ENCODE measurements at regions not wholly inside any gene's neighbourhood (a gene's known extent, or its start where the extent isn't known, plus 50 kb on each side); places are given as distances from the start of the nearest gene placed in this dataset.
A peak's percentile ranks its signal among the peaks of the same experiment; 100 is the strongest.
"Not testable (repeated sequence)": the region's sequence is repeated elsewhere in the genome, so short reads cannot be mapped to it uniquely, and the experiment has no call there.

DNA sequence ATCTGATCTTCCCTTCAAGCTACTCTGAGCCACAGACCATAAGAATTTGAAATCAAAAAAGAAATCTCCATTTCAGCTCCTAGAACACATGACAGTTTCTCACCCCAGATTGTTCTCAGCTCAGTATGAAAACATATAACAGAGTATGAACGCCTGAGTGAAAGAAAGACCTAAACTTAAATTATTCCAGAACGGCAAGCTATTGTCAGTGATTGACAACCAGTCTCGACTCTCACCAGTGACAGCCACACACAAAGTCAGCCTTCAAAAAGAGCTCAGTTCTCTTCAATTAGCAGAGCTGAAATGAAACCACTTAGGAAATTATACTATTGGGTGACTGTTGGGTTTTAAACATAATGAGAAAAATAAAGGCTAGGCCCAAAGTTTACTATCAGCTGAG, 312.8 kb downstream of the OMA1 start:
- Histone ChIP-seq H3K4me1 (no peaks in the 10 kb centered on the region), H3K4me3 (no peak overlapping the region), H3K27ac (no peak overlapping the region), H3K9me3 (replicated peaks) (no peaks in the 10 kb centered on the region; the same call in 1 of the 2 replicates), H3K36me3 (no peaks in the 10 kb centered on the region), H3K27me3 (peaks cover 6% of the 10 kb centered on the region; the same call in 1 of the 2 replicates)
- DNase-seq: no peak

DNA sequence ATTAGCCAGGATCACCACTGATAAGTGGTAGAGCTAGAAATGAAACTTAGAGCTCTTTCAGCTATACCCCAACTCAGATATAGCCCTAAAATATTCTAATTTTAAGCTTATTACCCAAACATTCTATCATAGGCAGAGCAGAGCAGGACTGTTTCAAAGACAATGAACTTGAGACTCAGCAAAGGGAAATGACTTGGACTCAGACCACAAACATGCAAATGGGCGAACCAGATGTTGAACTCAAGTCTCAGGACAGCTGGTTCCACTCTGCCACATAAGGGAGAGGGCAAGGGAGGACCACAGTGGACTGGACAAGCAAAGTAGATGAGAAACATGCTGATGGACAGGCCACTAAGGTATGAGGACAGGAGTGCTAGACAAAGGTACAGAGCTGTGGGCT, 315.3 kb downstream of the OMA1 start:
- Histone ChIP-seq H3K9me3 (replicated peaks) (no peaks in the 10 kb centered on the region; the same call in 1 of the 2 replicates), H3K27me3 (peaks cover 3% of the 10 kb centered on the region), H3K4me3 (no peak overlapping the region), H3K36me3 (no peaks in the 10 kb centered on the region), H3K27ac (no peak overlapping the region), H3K4me1 (no peaks in the 10 kb centered on the region)
- DNase-seq: no peak

DNA sequence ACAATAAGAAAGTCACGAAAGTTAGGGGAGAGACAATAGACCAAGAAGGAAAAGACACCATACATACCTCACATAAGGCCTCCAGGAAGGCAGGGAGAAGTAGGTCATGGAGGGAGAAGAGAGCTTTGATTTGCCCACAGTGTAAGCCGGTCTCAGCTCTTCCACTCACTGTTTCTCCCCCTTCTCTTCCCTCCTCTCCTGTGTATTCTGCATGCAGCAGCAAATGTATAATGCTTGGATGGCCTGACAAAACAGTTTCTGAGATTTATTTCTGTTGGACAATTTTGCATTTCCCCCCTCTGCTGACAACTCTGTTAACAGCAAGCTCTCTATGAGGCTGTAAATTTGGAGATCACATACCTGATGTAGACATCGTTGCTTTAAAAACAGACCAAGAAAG, 318.9 kb downstream of the OMA1 start:
- no peaks in the 10 kb centered on the region; the same call in 1 of the 2 replicates for H3K9me3 ChIP-seq (replicated peaks)
- no peak overlapping the region for H3K4me3 ChIP-seq
- no peaks in the 10 kb centered on the region; the same call in 1 of the 2 replicates for H3K27me3 ChIP-seq
- DNase-seq: no peak
- H3K27ac ChIP-seq: no peak overlapping the region
- no peaks in the 10 kb centered on the region for H3K4me1 ChIP-seq
- H3K36me3 ChIP-seq: no peaks in the 10 kb centered on the region

DNA sequence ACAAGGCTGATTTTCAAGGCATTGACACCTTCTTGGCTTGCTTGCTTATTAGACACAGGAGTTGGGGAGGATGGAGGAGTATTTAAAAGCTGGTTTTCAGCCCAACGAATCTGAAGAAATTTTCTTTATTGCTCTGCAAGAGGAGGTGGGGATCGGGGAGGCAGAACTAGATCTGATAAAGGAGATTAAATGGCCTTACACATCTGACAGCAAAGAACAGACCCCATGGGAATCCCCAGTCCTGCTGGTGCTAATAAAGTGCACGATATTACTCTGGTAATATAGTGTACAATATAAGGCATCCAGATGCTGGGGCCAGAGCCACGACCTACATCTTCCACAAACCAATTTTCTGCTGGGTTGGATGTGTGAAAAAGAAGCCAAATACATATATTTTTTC, 323.0 kb downstream of the OMA1 start:
- Histone ChIP-seq H3K27me3 (no peaks in the 10 kb centered on the region; the same call in 1 of the 2 replicates), H3K4me1 (no peaks in the 10 kb centered on the region), H3K36me3 (no peaks in the 10 kb centered on the region), H3K27ac (no peak overlapping the region), H3K4me3 (no peak overlapping the region), H3K9me3 (replicated peaks) (no peaks in the 10 kb centered on the region)
- no peak for DNase-seq

DNA sequence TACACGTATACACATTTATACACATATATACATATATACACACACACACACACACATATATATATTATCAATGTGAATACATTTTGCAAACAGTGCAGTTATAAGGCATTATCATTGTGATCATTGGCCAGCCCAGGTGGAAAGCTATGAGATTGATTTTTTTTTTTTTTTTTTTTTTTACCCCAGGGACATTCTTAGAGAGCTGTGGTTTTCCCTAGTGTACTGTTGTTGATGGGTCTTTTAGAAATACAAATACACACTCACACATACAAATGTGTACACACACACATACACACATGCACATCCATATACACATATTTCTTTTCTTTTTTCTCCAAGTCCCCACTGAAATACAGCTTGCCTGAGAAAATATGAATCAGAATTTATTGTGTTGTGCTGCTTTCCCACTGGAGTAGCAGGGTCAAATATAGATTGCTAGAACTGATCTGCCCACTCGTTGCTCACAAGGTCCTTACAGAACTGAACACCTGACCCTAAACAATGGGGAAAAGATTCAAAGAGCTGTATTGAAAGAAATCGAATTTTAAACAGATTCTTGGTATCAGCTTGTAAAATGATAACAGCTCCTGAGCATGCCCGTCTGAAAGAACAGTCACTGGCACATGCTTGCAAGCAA, 325.6 kb downstream of the OMA1 start:
- Histone ChIP-seq H3K27me3 (no peaks in the 10 kb centered on the region; the same call in 1 of the 2 replicates), H3K36me3 (no peaks in the 10 kb centered on the region), H3K4me3 (no peak overlapping the region), H3K4me1 (no peaks in the 10 kb centered on the region), H3K27ac (no peak overlapping the region), H3K9me3 (replicated peaks) (no peaks in the 10 kb centered on the region)
- DNase-seq: no peak

DNA sequence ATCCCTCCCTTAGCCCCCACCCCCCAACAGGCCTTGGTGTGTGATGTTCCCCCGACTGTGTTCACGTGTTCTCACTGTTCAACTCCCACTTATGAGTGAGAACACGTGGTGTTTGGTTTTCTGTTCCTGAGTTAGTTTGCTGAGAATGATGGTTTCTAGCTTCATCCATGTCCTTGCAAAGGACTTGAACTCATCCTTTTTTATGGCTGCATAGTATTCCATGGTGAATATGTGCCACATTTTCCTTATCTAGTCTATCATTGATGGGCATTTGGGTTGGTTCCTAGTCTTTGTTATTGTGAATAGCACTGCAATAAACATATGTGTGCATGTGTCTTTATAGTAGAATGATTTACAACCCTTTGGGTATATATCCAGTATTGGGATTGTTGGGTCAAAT, 330.4 kb downstream of the OMA1 start:
- H3K9me3 ChIP-seq (replicated peaks); H3K27ac ChIP-seq; H3K4me3 ChIP-seq; H3K36me3 ChIP-seq; DNase-seq; H3K4me1 ChIP-seq; H3K27me3 ChIP-seq: not testable (repeated sequence)

DNA sequence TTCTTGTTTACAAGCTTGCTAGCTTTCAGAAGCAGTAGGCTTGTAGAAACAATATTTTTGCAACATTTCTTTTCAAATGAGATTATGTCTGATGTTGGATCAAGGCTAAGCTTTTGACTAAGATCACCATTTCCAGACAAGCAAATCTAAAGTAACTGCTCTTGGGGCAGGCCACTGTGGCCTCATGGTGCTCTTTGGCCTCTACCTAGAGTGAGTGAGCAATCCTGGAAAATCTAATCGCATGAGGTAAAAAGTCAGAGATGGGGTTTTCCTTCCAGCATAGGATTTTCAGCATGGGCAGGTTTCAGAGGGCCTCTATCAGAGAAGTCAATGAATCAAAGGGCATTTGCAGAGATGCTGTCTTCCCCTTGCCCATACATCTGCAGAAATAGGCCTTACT, 331.9 kb downstream of the OMA1 start:
- no peaks in the 10 kb centered on the region for H3K9me3 ChIP-seq (replicated peaks)
- no peaks in the 10 kb centered on the region for H3K36me3 ChIP-seq
- no peaks in the 10 kb centered on the region for H3K27me3 ChIP-seq
- no peak overlapping the region for H3K4me3 ChIP-seq
- DNase-seq: no peak
- no peak overlapping the region for H3K27ac ChIP-seq
- no peaks in the 10 kb centered on the region for H3K4me1 ChIP-seq

DNA sequence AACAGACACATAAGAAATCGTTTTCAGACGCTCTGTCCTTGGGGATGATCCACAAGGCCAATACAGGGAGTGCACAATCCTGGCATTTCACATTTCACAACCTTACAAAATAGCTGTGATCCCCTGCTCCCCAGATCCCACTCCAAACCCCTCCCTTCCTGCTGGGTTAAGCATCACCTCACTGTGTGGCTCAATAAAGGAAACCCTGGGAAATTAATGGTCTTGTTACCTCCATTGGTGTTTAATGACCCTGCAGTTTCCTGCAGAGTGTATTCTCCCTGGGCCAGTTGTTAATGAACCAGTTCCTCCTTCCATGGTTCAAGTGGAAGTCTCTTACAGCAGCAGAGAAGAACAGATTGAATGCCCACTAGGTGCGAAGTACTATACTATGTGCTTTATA, 334.7 kb downstream of the OMA1 start:
- Histone ChIP-seq H3K36me3 (no peaks in the 10 kb centered on the region), H3K9me3 (replicated peaks) (no peaks in the 10 kb centered on the region), H3K4me3 (no peak overlapping the region), H3K4me1 (no peaks in the 10 kb centered on the region), H3K27ac (no peak overlapping the region), H3K27me3 (no peaks in the 10 kb centered on the region)
- no peak for DNase-seq

DNA sequence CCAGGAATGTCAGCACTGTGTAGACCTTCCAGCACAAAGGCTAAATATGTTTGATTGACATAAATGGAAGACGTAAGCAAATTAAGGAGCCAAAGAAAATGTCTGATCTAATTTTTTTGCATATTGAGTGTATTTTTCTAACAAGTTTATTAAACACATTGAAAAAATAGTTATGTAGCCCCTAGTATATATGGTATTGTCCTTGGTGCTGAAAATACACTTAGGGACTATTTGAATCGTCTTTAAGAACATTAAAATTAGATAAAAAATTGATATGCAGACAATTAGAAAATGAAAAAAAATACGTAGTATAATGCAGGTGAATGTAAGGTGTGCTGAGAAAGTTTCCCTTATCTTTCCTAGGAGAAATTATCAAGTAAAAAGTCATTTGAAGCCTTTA, 337.0 kb downstream of the OMA1 start:
- Histone ChIP-seq H3K27ac (no peak overlapping the region), H3K4me1 (no peaks in the 10 kb centered on the region), H3K9me3 (replicated peaks) (no peaks in the 10 kb centered on the region; the same call in 1 of the 2 replicates), H3K27me3 (no peaks in the 10 kb centered on the region; the same call in 1 of the 2 replicates), H3K4me3 (no peak overlapping the region), H3K36me3 (no peaks in the 10 kb centered on the region)
- DNase-seq: no peak

DNA sequence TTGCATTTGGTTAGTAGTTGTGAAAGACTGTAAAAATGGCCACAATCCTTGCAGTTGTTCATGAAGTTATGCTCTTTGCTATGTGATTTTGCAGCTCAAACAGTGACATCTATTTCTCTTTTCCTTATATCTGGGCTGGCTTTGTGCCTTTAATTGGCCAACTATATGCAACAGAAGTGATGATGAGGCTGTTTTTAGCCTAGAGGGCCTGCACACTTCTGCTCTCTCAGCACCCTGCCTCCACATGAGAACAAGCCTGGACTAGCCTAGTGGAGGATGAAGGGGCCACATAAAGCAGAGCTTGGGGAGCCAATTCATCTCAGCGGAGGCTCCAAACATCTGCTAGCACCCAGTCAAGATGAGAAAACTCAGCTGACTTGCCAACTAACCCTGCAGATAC, 339.8 kb downstream of the OMA1 start:
- no peak for DNase-seq
- Histone ChIP-seq H3K4me1 (no peaks in the 10 kb centered on the region), H3K27ac (no peak overlapping the region), H3K36me3 (no peaks in the 10 kb centered on the region), H3K27me3 (no peaks in the 10 kb centered on the region; the same call in 1 of the 2 replicates), H3K4me3 (no peak overlapping the region), H3K9me3 (replicated peaks) (no peaks in the 10 kb centered on the region; the same call in 1 of the 2 replicates)

DNA sequence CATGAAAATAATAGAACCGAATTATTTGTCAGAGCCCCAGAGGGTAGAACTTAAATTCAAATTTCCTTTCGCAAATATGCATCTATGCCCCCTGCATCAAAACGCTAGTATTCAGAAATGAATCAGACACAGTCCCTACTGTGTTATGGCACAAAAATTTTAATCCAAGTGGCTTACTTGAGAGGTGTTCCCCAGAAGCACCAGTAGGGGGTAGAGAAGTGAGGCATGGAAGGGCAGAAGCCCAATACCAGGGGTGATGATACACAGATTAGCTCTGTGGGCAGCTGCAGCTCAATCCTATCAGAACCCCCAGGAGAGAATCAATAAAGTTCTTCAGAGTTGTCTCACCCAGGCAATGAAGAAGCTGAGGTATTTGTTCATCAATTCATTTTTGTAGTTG, 342.2 kb downstream of the OMA1 start:
- H3K27me3 ChIP-seq: no peaks in the 10 kb centered on the region; the same call in 1 of the 2 replicates
- no peak overlapping the region for H3K27ac ChIP-seq

DNA sequence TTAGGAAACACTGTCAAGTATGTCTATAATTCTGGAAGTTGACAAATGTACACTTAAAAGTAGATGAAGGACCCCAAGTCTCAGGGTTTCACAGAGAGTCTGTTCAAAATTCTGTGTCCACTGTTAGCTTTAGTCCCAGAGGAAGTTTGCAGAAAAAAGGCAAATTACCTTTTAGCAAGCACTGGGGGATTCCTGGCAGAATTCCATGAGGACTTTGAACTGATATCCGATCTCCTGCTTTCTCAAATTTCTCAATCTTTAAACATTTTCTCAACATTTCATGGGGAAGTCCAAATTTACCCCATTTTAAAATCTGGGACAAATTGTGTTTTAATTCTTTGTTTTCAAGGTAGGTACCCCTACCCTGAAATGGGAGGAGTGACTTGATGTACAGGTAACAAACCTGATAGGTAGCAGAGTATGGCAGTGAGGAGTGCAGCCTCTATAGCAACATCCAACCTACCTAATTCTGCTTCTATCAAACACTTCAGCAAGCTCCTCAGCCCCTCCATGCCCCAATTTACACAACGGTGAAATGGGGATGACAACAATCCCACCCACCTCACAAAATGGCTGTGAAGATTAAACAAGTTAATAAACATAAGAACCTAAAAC, 344.9 kb downstream of the OMA1 start:
- H3K9me3 ChIP-seq (replicated peaks): no peaks in the 10 kb centered on the region; the same call in 1 of the 2 replicates
- no peaks in the 10 kb centered on the region for H3K36me3 ChIP-seq
- no peak overlapping the region for H3K27ac ChIP-seq
- DNase-seq: no peak
- no peaks in the 10 kb centered on the region; the same call in 1 of the 2 replicates for H3K27me3 ChIP-seq
- H3K4me3 ChIP-seq: no peak overlapping the region
- H3K4me1 ChIP-seq: no peaks in the 10 kb centered on the region

More for the DNA sequence above, 342.2 kb downstream of the OMA1 start:
- Histone ChIP-seq H3K4me1 (no peaks in the 10 kb centered on the region), H3K9me3 (replicated peaks) (no peaks in the 10 kb centered on the region; the same call in 1 of the 2 replicates), H3K4me3 (no peak overlapping the region), H3K36me3 (no peaks in the 10 kb centered on the region)
- peak in 1 of 2 experiments; percentile 19 for DNase-seq

DNA sequence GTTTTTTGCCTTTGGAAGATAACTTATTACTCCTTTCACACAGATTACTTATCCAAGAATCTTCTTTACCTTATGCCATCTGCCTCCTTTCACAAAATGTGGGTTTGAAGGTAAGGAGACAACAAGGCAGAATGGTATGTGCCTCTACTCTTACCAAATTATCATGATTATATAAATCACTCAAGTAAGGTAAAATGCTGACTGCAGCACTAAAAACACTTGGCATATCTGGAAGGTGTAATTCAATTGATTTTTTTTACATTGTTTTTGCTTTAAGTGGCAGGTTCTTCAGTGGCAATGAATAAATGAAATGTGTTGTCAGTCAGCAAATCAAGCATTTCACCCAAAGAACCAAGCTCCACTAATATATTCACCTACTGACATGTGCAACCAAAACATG, 346.1 kb downstream of the OMA1 start:
- Histone ChIP-seq H3K9me3 (replicated peaks) (no peaks in the 10 kb centered on the region; the same call in 1 of the 2 replicates), H3K36me3 (no peaks in the 10 kb centered on the region), H3K4me1 (no peaks in the 10 kb centered on the region), H3K27me3 (no peaks in the 10 kb centered on the region; the same call in 1 of the 2 replicates), H3K27ac (no peak overlapping the region), H3K4me3 (no peak overlapping the region)
- DNase-seq: no peak

DNA sequence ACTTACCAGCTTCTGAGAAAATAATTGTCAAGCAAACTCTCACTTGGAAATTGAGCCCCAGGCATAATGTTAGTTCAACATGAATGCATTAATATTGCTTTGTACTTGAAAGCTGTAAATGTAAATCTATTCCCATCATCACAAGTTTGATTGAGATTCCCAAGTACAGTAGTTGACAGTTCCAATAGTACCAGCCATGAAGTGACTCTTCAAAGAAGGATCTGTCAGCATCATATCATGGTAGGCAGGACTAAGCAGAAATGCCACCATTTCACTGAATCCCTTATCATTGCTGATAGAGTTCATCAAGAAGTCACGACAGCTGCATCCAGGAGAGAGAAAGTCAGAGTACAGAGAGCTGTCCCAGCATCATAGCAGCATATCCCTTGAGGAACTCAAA, 348.7 kb downstream of the OMA1 start:
- Histone ChIP-seq H3K4me1 (no peaks in the 10 kb centered on the region), H3K9me3 (replicated peaks) (no peaks in the 10 kb centered on the region), H3K4me3 (no peak overlapping the region), H3K36me3 (no peaks in the 10 kb centered on the region), H3K27ac (no peak overlapping the region), H3K27me3 (no peaks in the 10 kb centered on the region)
- DNase-seq: no peak

DNA sequence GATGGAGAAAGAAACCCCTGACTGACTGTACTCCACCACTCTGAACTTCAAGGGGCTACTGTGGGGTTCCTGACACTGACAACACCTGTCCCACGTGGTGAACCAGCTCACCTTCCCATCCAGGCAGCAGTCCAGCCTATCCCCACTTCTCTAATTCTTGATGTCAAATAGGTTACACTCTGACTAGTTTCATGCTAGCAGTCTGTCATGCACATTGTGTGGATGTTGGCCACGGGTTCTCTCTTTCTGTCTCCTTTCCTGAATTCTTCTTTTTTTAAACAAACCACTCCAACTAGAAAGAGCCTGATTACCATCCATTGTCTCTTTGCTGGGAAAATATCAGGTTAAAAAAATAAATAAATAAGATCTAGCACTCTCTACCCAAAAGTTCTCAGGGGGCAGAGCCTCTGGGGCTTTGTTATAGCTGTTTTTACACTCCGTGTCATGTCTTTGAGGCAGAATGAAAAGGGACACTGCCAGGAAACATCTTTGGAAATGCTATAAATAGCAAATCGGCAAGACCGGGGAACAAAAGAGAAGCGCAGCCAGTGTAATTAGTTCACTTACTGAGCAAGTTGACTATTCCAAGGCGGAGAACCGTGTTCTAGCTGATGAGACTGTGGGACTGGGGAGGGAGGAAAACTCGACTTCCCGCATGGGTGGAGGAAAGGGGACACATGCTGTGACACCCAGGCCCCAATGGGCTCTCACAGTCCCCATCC, 356.1 kb downstream of the OMA1 start:
- no peak overlapping the region for H3K27ac ChIP-seq
- H3K9me3 ChIP-seq (replicated peaks): no peaks in the 10 kb centered on the region
- no peaks in the 10 kb centered on the region for H3K36me3 ChIP-seq
- no peak for DNase-seq
- no peaks in the 10 kb centered on the region; the same call in 1 of the 2 replicates for H3K27me3 ChIP-seq
- no peaks in the 10 kb centered on the region for H3K4me1 ChIP-seq
- no peak overlapping the region for H3K4me3 ChIP-seq

Data from SJCRH30 (cell line).